Karpas-422 (cell line): ENCODE measurements at regions not wholly inside any gene's neighbourhood (a gene's known extent, or its start where the extent isn't known, plus 50 kb on each side); places are given as distances from the start of the nearest gene placed in this dataset.

Experiments used
- DNase-seq: peaks from one replicate; pipeline ENCODE4 v3.0.0-alpha.2; 2015
- H2AFZ ChIP-seq: fragments of 200-600 bp; sonication (generic); 2 replicates; pipeline ENCODE4 v1.6.1; 2014; ENCODE audit warnings: antibody characterized with exemption, low read length, mixed read lengths
- H3K27ac ChIP-seq: fragments of 200-600 bp; sonication (generic); 2 replicates; pipeline ENCODE4 v1.5.1; 2014; ENCODE audit warnings: mild to moderate bottlenecking, low read length, moderate library complexity
- H3K27me3 ChIP-seq: fragments of 200-600 bp; sonication (generic); 2 replicates; pipeline ENCODE4 v1.6.1; 2014; ENCODE audit warnings: low read length, mixed read lengths
- H3K36me3 ChIP-seq: fragments of 200-600 bp; sonication (generic); 2 replicates; pipeline ENCODE4 v1.6.1; 2014; ENCODE audit warnings: low read length, mixed read lengths; ENCODE audit not compliant: insufficient read depth
- H3K4me1 ChIP-seq: fragments of 200-600 bp; sonication (generic); 2 replicates; pipeline ENCODE4 v1.6.1; 2014; ENCODE audit warnings: mild to moderate bottlenecking, low read length, mixed read lengths
- H3K4me2 ChIP-seq: fragments of 200-600 bp; sonication (generic); 2 replicates; pipeline ENCODE4 v1.6.1; 2014; ENCODE audit warnings: low read length, low read depth, mild to moderate bottlenecking; ENCODE audit not compliant: poor library complexity, severe bottlenecking
- H3K4me3 ChIP-seq: fragments of 200-600 bp; sonication (generic); 2 replicates; pipeline ENCODE4 v1.5.1; 2014; ENCODE audit warnings: mild to moderate bottlenecking, antibody characterized with exemption, low read length, mixed read lengths
- H3K79me2 ChIP-seq: fragments of 200-600 bp; sonication (generic); 2 replicates; pipeline ENCODE4 v1.6.1; 2014; ENCODE audit warnings: mild to moderate bottlenecking, low read length, mixed read lengths
- H3K9ac ChIP-seq: fragments of 200-600 bp; sonication (generic); 2 replicates; pipeline ENCODE4 v1.6.0; 2014; ENCODE audit warnings: low read length
- H3K9me2 ChIP-seq: fragments of 200-600 bp; sonication (generic), shearing (Covaris generic); replicated peaks from 2 replicates; pipeline ENCODE4 v1.6.0; 2014; ENCODE audit warnings: mild to moderate bottlenecking, low read length, moderate library complexity; ENCODE audit not compliant: insufficient read depth
- H3K9me3 ChIP-seq: fragments of 300-700, 200-600 bp; sonication (generic); 2 replicates; pipeline ENCODE4 v1.6.1; 2014; ENCODE audit warnings: low read length, mixed read lengths
- H4K20me1 ChIP-seq: fragments of 200-600 bp; sonication (generic); 2 replicates; pipeline ENCODE4 v1.6.1; 2014; ENCODE audit warnings: mild to moderate bottlenecking, antibody characterized with exemption, low read length, low read depth; ENCODE audit not compliant: insufficient read depth

DNA sequence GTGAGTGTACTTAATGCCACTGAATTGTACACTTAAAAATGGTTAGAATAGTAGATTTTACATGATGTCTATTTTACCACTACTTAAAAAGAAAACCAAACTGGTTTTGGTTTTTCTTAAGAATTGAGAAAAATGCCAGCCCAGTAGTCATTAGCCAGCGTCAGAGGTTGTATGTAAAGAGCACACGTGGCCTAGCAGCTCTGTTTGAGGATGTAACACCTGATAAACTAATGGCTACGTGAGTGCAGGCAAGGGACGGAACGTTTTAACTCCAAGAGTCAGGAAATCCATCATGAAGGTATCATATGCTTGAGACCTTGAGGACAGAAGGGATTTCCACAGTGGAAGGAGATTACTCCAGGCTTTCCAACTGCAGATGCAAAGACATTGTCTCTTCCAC is 223.7 kb downstream of the MRPL39 start:
- no peaks in the 10 kb centered on the region for H3K4me1 ChIP-seq
- H3K4me2 ChIP-seq: no peak overlapping the region
- no peak overlapping the region for H3K27ac ChIP-seq
- no peaks in the 10 kb centered on the region for H4K20me1 ChIP-seq
- no peak overlapping the region for H3K4me3 ChIP-seq
- H3K27me3 ChIP-seq: no peaks in the 10 kb centered on the region
- no peaks in the 10 kb centered on the region for H3K36me3 ChIP-seq
- DNase-seq: no peak
- no peaks in the 10 kb centered on the region for H3K79me2 ChIP-seq
- no peaks in the 10 kb centered on the region for H3K9me3 ChIP-seq
- no peaks in the 10 kb centered on the region for H3K9me2 ChIP-seq
- no peak overlapping the region for H3K9ac ChIP-seq
- H2AFZ ChIP-seq: no peak overlapping the region

DNA sequence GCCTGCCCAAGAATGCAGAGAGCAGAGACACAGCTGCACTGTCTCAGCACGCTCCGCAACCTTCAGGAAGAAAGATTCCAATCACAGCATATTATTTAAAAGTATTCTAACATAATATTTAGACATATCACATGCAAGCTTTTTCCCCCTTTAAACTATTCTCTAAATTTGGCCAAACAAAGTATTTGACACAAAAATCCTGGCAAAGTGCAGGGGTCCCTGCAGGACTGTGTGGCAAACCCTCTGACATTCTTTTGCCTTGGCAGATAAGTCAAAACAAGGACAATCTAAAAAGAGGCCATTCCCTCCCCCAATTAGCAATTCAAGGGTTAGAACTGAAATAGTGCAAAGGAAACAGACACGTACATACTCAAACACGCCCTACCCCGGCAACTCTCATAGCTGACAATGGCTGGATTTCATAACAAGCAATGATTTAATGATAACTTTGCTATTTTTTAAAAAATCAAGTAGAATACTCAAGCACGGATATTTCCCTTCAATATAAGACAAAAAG is 225.3 kb downstream of the MRPL39 start:
- H3K27ac ChIP-seq: no peak overlapping the region
- no peak overlapping the region for H3K9ac ChIP-seq
- H3K36me3 ChIP-seq: no peaks in the 10 kb centered on the region
- no peaks in the 10 kb centered on the region for H3K79me2 ChIP-seq
- DNase-seq: no peak
- H3K9me2 ChIP-seq: no peaks in the 10 kb centered on the region
- H3K4me3 ChIP-seq: no peak overlapping the region
- no peak overlapping the region for H3K4me2 ChIP-seq
- H4K20me1 ChIP-seq: no peaks in the 10 kb centered on the region
- H3K27me3 ChIP-seq: no peaks in the 10 kb centered on the region
- no peak overlapping the region for H2AFZ ChIP-seq
- peaks cover 3% of the 10 kb centered on the region; the same call in 1 of the 2 replicates for H3K9me3 ChIP-seq
- no peaks in the 10 kb centered on the region for H3K4me1 ChIP-seq

DNA sequence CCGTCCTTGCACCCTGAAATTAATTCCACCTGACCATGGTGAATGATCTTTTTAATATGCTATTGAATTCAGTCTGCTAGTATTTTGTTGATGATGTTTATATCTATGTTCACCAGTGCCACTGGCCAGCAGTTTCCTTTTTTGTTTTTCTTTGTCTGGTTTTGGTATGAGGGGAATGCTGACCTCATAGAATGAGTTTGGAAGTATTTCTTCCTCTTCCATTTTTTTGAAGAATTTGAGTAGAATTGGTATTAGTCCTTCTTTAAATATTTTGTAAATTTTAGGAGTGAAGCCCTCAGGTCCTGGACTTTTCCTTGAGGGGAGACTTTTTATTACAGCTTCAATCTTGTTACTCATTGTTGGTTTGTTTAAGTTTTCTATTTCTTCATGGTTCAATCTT is 231.6 kb downstream of the MRPL39 start:
- Histone ChIP-seq H3K4me1 (no peaks in the 10 kb centered on the region), H3K36me3 (no peaks in the 10 kb centered on the region), H2AFZ (no peak overlapping the region), H3K27me3 (no peaks in the 10 kb centered on the region), H3K27ac (no peak overlapping the region), H3K4me2 (no peak overlapping the region), H3K79me2 (no peaks in the 10 kb centered on the region), H3K9ac (no peak overlapping the region), H3K4me3 (no peak overlapping the region), H4K20me1 (no peaks in the 10 kb centered on the region), H3K9me2 (no peaks in the 10 kb centered on the region), H3K9me3 (peaks cover 6% of the 10 kb centered on the region; the same call in 1 of the 2 replicates)
- DNase-seq: no peak

DNA sequence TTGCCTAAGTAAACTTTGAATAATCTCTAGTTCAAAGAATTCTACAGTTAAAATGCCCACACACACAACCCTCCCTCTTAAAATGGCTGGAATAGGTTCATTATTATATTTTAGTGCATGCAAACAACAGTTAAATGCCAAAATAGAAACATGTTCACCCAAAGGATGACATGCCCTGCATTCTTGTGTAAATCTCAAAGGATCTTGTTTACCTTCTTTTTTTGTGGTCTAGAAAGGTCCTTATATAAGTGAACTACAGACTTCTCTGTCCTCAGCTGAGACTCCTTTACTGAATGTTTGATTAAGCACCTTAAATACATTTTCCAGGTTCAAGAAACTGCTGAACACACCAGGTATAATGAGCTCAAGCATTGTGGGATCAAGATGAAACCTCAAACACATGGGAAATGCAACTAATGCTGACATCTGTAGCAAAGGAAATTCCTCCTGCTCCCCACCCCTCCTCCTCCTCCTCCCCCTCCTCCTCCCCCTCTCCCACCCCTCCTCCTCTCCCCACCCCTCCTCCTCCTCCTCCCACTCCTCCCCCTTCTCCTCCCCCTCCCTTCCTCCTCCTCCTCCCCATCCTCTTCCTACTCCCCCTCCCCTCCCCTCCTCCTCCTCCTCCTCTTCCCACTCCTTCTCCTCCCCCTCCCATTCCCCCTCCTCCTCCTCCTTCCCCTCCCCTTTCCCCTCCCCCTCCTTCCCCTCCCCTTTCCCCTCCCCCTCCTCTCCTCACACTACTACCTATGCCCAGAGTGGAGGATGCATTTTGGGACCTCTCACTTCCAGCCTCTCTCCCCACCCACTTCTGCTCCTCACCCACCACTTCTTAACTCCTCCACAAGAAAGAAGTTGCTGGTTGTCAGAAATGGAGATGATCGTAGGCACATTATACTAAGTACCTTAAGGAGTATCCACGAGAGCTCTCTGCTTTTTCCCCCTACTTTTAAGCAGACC is 233.9 kb downstream of the MRPL39 start:
- Histone ChIP-seq H3K9ac (no peak overlapping the region), H2AFZ (no peak overlapping the region), H3K27ac (no peak overlapping the region), H3K27me3 (no peaks in the 10 kb centered on the region), H3K4me2 (no peak overlapping the region), H3K9me2 (no peaks in the 10 kb centered on the region), H3K4me1 (no peaks in the 10 kb centered on the region), H3K4me3 (no peak overlapping the region), H3K9me3 (peaks cover 6% of the 10 kb centered on the region; the same call in 1 of the 2 replicates), H4K20me1 (no peaks in the 10 kb centered on the region), H3K36me3 (no peaks in the 10 kb centered on the region), H3K79me2 (no peaks in the 10 kb centered on the region)
- no peak for DNase-seq

DNA sequence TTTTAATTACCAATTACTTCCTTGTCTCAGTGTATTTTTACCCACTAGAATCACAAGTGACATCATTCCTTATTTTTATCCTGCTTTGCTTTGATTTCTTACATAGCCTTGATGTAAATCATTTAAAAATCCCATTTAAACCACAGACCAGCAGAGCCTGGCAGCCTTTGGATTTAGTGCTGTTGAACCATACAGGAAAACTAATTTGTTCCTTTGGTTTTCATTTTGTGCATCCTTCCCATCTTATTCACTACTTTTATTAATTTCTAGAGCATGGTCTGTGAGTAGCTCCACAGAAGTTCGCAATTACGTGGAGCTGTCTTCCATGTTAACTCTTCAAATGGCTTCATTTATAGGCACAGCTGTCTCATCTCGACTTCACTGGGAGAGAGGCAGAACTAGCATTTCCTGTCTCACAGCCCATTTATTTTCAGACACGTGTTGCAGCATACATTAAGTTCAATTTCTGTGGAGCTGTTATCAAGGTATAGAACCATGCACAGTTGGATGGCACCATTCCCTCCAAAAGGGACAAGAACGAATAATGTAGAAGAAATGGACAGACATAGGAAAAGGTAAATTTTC is 235.3 kb downstream of the MRPL39 start:
- no peak overlapping the region for H3K4me2 ChIP-seq
- H4K20me1 ChIP-seq: no peaks in the 10 kb centered on the region
- no peak overlapping the region for H2AFZ ChIP-seq
- H3K9me3 ChIP-seq: peaks cover 2% of the 10 kb centered on the region; the same call in 1 of the 2 replicates
- no peaks in the 10 kb centered on the region for H3K9me2 ChIP-seq
- no peak overlapping the region for H3K27ac ChIP-seq
- no peaks in the 10 kb centered on the region for H3K36me3 ChIP-seq
- H3K9ac ChIP-seq: no peak overlapping the region
- H3K27me3 ChIP-seq: no peaks in the 10 kb centered on the region
- DNase-seq: no peak
- no peaks in the 10 kb centered on the region for H3K79me2 ChIP-seq
- H3K4me3 ChIP-seq: no peak overlapping the region
- H3K4me1 ChIP-seq: no peaks in the 10 kb centered on the region

DNA sequence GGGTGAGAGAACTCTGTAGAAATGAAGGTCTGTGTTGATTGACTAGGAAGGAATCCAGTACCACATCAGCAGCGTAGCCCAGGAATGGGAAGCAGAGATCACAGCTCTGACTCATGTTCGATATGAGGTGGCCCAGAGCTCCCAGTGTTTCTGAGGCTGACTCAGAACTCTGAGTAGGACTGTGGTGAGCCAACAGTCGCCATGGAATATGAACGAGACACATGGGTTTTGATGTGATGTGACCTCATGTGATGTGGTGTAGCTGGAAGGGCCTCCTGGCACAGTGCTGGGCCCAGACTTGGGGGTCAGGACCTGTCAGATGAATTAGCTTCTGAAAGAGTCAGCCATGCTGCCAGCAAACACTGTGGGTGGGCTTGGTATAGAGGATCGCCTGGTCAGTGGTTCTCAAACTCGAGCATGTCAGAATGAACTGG is 237.0 kb downstream of the MRPL39 start:
- Histone ChIP-seq H2AFZ (no peak overlapping the region), H3K4me1 (no peaks in the 10 kb centered on the region), H3K36me3 (no peaks in the 10 kb centered on the region), H3K4me3 (no peak overlapping the region), H3K9ac (no peak overlapping the region), H3K4me2 (no peak overlapping the region), H3K27ac (no peak overlapping the region), H3K27me3 (no peaks in the 10 kb centered on the region), H4K20me1 (no peaks in the 10 kb centered on the region), H3K9me3 (no peaks in the 10 kb centered on the region), H3K9me2 (no peaks in the 10 kb centered on the region), H3K79me2 (no peaks in the 10 kb centered on the region)
- no peak for DNase-seq

DNA sequence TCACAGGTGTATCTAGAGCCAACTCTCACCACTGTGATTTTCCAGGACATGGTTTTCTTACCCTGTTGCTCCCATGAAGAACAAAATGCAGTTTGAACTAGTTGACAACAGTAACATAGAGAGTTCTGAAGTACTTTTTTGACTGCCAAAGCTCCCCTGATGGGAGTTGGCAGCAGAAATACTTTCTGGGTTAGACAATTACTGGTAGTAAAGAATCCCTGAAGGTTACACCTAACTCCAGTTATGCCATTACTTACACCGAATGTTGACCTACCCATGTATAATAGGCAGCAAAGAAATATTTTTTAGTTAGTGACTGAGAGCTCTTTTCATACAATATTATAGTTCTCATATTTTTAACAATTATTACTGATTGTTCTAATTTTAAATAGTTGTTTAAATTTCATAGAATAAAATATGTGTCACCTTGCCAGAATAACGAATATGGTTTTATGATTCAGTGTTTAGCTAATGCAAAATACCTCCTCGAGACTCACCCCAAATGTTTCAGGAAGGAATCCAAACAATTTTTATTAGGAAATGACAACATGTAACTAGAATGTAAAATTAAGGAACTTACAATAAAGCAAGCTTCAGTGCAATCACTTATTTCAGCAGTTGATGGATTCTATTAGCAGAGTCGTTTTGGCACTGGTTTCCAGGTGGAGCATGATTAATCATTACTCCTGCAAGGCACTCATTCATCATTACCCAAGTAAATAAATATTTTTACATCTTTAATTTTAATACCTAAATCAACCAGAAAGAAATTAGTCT is 237.6 kb downstream of the MRPL39 start:
- no peak overlapping the region for H3K9ac ChIP-seq
- no peak for DNase-seq
- no peak overlapping the region for H2AFZ ChIP-seq
- no peaks in the 10 kb centered on the region for H3K36me3 ChIP-seq
- H3K9me2 ChIP-seq: no peaks in the 10 kb centered on the region
- no peak overlapping the region for H3K27ac ChIP-seq
- no peaks in the 10 kb centered on the region for H3K79me2 ChIP-seq
- H3K4me3 ChIP-seq: no peak overlapping the region
- no peak overlapping the region for H3K4me2 ChIP-seq
- H4K20me1 ChIP-seq: no peaks in the 10 kb centered on the region
- no peaks in the 10 kb centered on the region for H3K27me3 ChIP-seq
- no peaks in the 10 kb centered on the region for H3K9me3 ChIP-seq
- H3K4me1 ChIP-seq: no peaks in the 10 kb centered on the region

DNA sequence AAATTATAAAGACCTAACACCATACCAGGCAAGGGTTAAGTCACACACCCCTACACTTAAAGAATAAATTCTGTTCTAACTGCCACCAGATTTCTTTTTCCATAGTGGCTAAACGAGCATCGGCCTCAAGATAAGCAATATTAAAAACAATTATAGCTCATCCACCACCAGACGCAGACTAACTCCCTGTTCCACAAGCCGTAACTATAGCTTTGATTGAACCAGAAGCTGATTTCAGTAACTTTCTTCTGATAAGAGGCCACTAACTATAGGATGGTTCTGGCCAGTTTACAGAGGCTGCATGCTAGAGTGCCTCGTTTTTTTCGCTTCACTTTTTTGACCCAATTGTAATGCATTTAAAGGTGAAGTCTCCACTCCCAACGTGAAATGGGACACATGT is 238.8 kb downstream of the MRPL39 start:
- H3K9me2 ChIP-seq: no peaks in the 10 kb centered on the region
- H3K9me3 ChIP-seq: no peaks in the 10 kb centered on the region
- no peaks in the 10 kb centered on the region for H3K79me2 ChIP-seq
- no peaks in the 10 kb centered on the region for H3K27me3 ChIP-seq
- no peak overlapping the region for H3K27ac ChIP-seq
- no peak overlapping the region for H2AFZ ChIP-seq
- no peak for DNase-seq
- H3K4me3 ChIP-seq: no peak overlapping the region
- no peak overlapping the region for H3K4me2 ChIP-seq
- no peaks in the 10 kb centered on the region for H4K20me1 ChIP-seq
- H3K4me1 ChIP-seq: no peaks in the 10 kb centered on the region
- H3K9ac ChIP-seq: no peak overlapping the region
- no peaks in the 10 kb centered on the region for H3K36me3 ChIP-seq
